HG03135 (cell line): ENCODE measurements at regions not wholly inside any gene's neighbourhood (a gene's known extent, or its start where the extent isn't known, plus 50 kb on each side); places are given as distances from the start of the nearest gene placed in this dataset.

Experiments used
- ATAC-seq: cut with Tn5 transposase; IDR thresholded peaks from one replicate; pipeline ENCODE4 v1.9.1; 2021; ENCODE audit warnings: mild to moderate bottlenecking, moderate library complexity; ENCODE audit not compliant: unreplicated experiment

DNA sequence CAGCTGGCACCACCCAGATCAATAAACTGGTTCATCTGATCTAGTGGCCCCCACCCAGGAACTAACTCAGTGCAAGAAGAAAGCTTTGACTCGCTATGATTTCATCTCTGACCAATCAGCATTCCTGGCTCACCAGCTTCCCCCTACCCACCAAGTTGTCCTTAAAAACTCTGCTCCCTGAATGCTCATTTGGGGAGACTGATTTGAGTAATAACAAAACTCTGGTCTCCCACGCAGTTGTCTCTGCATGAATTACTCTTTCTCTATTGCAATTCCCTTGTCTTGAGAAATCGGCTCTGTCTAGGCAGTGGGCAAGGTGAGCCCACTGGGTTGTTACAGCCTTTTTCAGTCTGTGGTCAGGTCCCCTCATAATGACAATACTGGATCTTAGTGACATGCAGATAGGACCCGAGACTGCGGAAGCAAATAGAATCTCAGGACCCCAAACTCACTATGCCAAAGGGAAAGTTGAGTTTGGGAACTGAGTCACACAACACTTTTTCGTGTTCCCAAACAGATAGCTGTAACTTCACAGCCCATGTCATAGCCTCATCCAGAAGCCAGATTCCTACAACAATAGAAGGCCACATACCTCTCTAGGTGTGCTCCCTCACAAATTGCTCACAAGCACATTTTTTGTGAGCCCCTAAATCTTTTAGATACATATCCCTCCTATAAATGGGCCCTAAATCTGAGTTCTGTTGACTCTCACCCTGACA, 175.2 kb upstream of the RAI14 start:
- ATAC-seq = no peak

DNA sequence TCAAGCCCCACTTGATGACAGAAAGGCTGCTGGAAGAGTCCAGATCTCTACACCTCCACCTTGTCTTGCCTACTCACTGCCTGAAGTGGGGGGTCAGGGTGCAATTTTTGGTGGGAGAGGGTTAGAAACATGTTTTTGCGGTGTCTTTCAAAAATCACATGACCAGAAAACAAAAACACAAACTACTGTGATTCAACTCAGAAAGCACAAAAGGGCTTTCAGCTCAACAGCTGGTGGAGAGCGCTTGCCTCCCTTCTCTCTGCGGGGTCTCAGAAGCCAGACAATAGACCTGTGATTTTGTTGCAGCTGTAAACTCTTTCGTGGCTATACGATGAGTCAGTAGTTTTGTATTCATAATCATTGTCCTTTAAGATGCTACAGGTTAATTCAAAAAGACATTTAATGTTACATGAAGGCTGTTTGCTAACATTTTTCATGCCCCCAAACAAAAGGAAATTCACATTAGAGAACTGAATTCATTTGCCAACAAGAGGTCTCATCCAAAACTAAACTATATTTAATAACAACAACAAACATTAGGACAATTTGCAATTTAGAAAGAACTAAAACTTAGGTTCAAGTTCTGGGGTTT, 172.6 kb upstream of the RAI14 start:
- no peak for ATAC-seq

DNA sequence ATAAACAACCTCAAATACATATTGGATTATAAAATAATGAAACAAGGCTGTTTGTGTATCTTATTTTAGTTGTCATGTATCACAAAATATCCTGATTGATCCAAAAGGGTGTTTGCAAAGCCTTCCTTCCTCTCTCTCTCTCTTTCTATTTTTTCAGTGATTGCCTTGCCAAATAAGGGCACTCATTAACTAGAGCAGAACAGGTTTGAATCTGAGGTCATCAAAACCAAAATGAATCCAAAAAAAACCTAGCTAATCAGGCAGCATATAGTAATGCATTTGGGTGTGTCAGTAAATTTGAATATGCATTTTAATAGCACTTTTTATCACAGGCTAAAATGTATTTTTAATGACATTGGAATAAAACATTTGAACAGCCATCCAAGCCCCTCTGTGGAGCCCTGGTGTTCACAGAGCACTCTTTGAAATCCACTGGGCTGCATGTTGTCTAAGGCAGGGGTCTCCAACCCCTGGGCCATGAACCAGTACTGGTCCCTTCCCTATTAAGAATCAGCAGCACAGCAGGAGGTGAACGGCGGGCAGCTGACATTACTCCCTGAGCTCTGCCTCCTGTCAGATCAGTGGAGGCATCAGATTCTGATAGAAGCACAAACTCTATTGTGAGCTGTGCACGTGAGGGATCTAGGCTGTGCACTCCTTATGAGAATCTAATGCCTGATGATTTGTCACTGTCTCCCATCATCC, 171.8 kb upstream of the RAI14 start:
- no peak for ATAC-seq

DNA sequence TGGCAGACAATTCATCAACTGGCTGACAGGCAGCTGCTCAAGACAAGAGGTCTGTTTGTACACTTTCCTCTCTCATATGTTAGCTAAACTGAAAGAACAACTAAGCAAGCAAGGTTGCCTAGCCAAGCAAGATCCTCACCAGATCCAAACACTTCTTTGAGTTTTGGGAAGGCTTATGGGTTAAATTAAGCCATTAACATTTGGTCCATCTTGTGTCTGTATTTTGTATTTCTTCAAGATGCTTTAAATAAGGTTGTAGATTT, 170.4 kb upstream of the RAI14 start:
- no peak for ATAC-seq

DNA sequence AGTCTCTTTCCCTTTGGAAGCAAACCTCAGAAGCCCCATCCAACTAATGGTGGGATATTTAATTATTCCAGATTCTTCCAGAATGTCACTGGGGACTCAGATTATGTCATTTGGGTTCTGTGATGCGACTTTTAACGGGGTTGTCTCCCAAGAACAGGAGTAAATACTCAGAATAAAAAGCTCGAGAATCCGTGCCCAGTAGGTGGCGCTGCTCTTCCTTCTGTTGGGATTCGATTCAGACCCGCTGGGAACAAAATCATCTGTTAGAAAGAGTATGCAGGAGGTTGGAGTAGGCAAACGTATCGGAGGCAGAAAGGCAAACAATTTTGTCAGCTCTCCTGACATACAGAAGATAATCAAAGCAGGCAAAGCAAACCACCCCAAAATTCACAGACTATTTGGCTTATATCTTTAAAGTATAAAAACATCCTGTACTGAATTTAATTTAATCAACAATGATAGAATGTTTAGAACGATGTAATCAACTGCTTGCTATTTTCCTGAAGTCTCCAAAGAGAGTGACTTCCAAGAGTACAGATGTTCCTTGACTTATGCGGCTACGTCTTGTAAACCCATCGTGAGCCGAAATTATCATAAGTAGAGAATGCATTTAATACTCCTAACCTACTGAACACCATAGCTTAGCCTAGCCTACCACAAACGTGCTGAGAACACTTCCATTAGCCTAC, 169.8 kb upstream of the RAI14 start:
- no peak for ATAC-seq

DNA sequence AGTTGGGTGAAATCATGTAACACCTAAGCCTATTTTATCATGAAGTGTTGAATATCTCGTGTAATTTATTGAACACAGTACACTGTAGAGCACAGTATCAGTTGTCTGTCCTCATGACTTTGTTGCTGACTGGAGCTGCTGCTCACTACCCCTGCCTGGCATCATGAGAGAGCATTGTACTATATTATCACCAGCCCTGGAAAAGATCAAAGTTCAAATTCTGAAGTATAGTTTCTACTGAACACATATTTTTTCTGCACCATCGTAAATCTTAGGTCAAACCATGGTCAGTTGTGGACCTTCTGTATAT, 169.3 kb upstream of the RAI14 start:
- ATAC-seq = no peak

DNA sequence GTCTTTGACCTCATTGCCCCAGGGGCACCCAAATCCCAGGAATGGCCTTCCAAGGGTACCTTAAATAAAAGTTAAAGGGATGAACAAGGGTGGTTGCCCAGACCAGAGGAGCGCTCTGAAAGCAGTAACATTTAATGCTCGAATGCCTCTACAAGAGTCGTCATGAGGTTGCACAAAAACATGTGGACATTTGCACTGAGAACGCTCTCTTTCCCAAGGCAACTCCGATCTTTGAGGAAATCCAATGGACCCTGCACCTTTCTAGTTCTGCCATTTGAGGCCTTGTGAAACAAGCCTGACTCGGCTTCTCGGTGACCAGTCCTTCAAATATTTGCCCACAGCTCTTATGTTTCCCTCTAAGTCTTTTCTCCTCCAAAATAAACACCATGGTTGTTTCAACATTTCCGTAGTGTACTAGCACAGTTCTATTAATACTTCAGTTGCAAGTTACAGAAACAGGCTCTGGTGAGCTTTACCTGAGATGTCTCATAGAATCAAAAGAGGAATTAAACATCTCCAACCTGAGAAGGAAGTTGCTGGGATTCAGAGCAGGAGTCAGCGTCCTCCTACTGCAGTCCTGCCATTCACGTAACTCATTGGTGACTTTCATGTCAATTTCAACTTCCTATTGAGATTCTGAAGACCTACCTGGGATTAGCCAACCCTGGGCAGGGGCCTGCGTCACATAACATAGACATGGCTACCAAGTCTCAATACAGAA, 168.8 kb upstream of the RAI14 start:
- no peak for ATAC-seq

DNA sequence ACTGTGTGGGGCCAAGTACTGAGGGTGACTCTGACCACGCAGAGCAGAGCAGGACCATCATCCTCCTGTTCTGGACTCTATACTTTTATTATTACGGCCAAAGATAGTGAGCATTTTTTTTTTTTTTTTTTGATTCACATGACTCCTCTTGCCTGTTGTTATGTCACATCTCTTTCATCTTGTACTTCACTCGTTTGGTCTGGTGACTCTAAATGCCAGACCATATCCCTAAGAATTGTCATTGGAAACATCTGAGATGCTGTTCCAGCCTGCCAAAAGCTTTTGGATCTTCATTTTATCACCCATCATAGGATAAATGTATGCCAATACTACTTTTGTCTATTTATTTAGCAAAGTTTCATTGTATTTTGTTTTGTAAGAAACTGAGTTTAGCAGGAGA, 168.2 kb upstream of the RAI14 start:
- ATAC-seq = no peak

DNA sequence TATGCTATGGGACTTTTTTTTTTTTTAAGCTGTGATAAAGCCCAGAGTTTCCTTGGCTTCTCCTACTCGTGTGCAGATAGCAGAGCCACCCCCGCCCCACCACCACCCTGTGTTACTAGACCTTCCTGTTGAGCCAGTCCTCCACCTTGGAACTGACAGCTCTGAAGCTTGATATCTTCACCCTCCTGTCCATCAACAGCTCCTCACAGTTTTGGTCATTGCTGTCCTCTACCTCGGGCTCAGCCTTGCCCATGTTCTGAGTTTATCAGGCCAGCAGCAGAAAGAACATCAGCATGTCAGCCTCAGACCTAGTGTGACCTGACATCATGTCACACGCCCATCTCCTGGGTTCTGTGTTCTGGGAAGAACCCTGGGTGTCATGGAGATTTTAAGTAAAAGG, 167.1 kb upstream of the RAI14 start:
- no peak for ATAC-seq

DNA sequence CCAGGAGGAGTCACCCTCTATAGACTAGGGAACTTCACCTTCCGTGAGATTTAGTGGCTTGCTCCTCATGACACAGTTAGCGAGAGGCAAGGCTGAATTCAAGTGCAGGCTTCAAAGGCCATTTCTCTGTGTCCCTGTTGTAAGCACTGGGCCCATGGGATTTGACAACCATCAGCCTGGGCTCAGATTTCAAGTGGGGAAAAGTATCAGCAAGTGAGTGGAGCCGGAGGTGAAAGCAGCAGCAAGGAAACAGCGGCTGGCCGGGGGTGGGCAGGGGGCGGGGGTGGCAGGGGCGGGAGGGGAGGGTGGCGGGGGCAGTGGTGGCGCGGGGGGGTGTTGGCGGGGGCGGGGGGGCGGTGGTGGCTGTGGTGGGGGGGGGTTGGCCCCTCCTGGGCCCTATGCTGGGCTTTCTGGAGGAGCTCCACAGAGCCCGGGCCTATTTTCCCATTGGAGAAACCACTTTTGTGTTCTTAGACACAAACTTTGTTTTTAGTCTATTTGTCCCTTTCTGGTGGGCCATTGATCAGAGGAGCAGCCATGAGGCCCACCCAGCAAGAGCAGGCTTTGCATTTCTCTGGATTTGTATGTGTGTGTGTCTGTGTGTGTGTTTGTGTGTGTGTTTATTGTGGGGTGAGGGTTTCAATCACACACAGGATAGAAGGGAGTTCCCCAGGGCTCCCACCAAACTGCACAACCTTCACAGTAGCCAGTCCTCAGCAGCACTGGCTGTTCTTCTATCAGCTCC, 165.4 kb upstream of the RAI14 start:
- ATAC-seq = no peak

DNA sequence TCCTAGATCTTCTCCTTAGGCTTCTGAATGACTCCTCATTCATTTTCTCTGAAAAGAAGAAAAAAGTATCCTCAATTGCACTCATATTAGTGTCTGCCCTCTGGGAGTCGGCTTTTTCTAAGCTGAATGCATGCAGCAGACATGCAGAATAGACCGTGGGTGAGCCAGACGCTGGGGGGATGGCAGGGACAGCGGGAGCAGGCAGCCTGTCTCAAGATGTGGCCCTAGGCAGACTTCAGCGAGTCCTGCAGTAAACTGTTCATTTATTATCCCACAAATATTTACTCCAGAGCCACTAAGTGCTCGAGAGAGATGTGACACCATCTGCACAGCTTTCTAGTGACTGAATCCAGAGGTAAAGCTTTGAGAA, 164.9 kb upstream of the RAI14 start:
- no peak for ATAC-seq

DNA sequence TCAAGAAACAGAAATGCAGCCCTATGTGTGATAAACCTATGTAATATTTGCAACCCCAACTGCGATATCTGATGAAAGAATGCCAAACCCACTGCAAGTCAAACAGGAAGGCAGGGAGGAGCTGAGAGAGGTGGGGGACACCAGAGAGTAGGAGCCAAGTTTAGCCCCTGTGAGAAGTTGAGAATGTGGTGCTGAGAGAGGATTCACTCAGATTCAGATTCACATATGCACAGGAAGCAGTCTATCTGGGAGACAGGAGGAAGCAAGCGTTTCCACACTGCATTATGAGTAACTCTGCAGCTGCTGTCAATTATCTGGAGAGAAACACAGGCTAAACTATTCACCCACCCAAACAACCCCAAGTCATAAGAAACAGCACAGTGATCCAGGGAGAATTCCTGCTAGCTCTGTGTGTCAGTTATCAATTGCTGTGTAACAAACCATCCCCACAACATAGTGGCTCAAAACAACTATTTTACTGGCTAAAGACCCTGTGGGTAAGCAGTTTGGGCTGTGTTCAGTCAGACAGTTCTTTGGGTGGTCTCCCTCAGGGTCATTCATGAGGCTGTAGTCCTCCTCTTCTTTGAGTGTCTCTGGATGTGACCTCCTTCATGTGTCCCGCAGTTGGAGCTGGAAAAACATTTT, 161.9 kb upstream of the RAI14 start:
- no peak for ATAC-seq

DNA sequence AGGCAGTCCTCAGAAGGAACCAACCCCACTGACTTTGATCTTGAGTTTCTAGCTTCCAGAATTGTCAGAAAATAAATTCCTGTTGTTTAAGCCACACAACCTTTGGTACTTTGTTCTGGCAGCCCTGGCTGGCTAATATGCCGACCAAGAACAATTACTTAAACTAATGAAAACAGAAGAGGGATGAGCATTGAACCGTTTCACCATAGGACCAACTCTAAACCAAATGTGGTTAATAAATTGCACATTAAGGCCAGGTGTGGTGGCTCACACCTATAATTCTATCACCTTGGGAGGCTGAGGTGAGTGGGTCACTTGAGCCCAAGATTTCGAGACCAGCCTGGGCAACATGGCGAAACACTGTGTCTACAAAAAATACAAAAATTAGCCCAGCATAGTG, 160.9 kb upstream of the RAI14 start:
- no peak for ATAC-seq

DNA sequence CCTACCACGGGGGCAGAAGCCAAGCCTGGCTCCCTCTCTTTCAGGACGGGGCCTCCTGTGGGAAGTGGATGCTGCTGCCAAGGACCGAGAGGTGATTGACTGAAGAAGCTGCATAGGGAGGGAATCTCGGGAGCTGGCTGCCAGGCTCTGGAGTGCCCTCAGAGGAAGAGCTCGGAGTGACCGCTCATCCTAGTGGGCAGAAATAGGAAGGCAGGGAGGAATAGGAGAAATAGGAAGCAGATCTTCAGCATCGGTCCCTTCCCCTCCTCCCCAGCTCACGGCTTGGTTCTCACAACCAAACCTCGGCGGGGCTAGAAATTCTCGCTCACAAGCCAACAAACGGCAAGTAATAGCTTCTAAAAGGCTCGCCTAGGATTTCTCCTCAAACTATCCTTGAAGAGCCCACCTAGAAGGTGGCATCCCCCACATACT, 159.9 kb upstream of the RAI14 start:
- ATAC-seq = no peak

DNA sequence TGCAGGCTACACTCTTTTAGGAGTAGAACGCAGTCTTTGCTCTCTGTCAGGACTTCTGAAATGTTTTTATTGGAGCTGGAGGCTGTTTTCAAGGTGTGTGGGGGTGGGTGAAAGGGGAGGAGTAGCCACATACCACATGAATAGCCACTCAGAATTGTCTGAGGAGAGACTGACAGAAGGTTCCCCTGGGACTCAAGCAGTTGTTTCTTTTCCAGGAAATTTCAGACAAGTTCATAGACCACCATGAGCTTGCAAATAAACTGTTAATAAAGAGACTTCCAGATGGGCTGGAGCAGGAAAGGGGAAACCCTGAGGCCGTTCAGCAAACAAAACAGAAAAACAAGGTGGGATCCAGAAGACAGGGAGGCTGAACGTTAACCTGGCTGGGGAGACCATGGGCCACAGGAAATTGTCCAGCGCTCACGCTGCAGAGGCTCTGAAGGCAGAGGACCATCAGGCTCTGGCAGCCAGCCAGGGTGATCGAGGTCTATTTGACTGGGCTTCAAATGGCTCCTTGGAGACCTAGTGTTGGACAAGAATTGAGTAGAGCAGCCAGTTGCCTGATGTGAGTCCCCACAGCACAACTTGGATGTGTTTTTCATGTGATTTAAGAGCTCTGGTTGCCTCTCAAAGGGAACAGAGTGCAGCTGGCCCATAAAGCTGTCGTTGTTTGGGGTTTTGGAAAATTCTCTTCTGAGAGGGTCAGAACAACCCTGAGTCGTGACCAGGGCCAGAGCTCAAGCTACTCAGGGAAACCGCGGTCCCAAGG, 159.2 kb upstream of the RAI14 start:
- no peak for ATAC-seq

DNA sequence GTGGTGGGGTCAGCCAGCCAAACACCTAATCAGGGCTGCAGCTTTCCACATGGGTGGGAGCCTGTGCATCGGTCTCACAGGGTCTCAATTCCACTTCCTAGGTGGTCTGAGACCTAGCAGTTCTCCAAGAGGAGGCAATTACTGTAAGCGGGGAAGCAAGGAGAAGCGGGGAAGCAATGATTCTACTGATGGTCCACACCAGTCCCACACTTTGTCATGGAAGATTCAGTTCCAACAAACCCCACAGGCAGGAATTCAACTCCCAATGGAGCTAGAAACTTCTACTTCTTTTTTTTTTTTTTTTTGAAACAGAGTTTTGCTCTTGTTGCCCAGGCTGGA, 158.7 kb upstream of the RAI14 start:
- no peak for ATAC-seq

DNA sequence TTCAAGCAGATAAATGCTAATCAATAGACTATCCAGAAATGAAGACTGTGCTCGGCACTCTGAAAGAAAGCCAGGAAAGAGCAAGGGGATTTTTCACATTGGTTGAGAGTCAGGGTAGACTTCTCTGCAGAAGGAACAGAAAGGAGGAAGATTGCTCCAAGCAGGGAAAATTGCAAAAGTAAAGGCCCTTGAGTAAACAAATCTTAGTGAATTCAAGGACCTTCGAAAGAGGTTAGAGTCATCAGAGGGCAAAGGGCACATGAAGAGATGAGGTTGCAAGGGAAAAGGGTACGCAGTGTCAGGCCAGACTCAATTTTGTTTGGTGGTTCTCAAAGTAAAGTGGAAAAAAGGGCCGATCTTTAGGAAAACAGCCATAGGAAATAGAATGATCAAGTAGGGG, 157.6 kb upstream of the RAI14 start:
- ATAC-seq = no peak

DNA sequence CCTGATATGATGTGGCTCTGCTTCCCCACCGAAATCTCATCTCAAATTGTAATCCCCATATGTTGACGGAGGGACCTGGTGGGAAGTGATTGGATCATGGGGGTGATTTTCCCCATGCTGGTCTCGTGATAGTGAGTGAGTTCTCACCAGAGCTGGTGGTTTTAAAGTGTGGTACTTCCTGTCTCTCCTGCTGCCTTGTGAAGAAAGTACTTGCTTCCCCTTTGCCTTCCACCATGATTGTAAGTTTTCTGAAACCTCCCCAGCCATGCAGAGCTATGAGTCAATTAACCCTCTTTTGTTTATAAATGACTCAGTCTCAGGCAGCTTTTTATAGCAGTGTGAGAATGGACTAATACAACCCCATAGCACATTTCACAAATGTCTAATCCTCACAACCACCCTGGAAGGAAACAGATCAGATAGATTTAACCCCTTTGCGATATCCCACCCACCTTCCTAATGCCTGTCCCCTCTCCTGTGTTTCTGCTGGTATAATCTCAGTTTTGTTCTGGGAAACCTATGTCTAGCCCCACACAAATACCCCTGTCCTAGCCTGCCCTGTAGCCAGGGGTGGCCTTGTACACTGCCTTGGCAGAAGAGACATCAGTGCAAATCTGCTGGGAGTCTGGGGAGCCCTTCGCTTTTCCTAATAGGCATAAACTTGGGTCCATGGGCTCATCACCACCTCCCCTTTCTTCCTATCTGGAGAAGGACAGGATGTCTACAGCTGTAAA, 157.0 kb upstream of the RAI14 start:
- ATAC-seq = peak; percentile 89

DNA sequence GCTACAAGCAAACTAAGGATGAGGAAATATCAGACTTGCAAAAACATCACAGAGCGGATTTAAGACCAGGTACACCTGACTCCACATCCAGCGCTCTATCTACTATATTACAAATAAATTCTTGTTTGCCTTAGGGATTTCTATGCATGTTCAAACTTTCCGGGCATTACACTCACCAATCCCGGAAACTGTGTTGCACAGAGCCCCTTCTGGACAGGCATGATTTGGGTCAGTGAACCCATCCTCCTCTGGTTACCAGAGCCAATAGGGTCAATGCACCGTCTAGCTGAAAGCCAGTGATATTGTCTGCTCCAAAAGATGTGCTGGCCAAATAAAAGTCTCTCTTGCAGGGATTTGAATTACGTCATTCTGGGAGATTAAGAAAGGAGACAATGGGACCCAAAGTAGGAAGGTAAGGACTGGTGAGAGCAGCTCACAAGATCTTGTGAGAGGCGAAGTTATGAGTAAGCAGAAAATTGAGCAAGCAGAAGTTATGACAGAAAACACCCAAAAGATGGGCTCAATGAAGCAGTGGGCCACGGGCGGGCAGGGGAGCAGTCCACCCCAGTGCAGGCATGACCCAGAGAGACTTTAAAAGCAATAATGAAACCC, 155.8 kb upstream of the RAI14 start:
- no peak for ATAC-seq
